Lower leg skin (tissue), 3 donors: ENCODE measurements at regions not wholly inside any gene's neighbourhood (a gene's known extent, or its start where the extent isn't known, plus 50 kb on each side); places are given as distances from the start of the nearest gene placed in this dataset.

Source experiments
- POLR2A ChIP-seq, 2 donors: fragments of 450-650 bp; IDR thresholded peaks; one replicate each; pipeline ENCODE4 v1.6.1; 2016 to 2017; ENCODE audit warnings: antibody characterized with exemption in 2 of 2, mild to moderate bottlenecking in 1 of 2, moderate library complexity in 1 of 2
- TF ChIP-seq, protein P1 (sequence below), 3 donors: fragments of 450-650 bp; IDR thresholded peaks; one replicate each; pipeline ENCODE4 v1.5.1; 2016; ENCODE audit warnings: antibody characterized with exemption in 3 of 3, mild to moderate bottlenecking in 3 of 3, moderate library complexity in 2 of 3

DNA sequence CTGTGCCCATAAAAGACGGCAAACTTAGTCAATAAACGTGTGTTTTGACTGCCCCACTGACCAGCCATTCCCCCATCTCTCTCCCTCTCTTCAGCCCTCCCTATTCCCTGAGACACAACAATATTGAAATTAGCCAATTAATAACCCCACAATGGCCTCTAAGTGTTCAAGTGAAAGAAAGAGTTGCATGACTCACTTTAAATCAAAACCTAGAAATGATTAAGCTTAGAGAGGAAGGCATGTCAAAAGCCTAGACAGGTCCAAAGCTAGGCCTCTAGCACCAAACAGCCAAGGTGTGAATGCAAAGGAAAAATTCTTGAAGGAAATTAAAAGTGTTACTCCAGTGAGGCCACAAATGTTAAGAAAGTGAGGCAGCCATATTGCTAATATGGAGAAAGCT lies 261.6 kb upstream of the TBX18 start:
- TF ChIP-seq, protein P1, sequence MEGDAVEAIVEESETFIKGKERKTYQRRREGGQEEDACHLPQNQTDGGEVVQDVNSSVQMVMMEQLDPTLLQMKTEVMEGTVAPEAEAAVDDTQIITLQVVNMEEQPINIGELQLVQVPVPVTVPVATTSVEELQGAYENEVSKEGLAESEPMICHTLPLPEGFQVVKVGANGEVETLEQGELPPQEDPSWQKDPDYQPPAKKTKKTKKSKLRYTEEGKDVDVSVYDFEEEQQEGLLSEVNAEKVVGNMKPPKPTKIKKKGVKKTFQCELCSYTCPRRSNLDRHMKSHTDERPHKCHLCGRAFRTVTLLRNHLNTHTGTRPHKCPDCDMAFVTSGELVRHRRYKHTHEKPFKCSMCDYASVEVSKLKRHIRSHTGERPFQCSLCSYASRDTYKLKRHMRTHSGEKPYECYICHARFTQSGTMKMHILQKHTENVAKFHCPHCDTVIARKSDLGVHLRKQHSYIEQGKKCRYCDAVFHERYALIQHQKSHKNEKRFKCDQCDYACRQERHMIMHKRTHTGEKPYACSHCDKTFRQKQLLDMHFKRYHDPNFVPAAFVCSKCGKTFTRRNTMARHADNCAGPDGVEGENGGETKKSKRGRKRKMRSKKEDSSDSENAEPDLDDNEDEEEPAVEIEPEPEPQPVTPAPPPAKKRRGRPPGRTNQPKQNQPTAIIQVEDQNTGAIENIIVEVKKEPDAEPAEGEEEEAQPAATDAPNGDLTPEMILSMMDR (IDR thresholded peaks at IDR 0.05) = no peak
- no peak for TF ChIP-seq POLR2A (IDR thresholded peaks at IDR 0.05)
